Gastroesophageal sphincter (tissue), 3 donors: ENCODE measurements at regions not wholly inside any gene's neighbourhood (a gene's known extent, or its start where the extent isn't known, plus 50 kb on each side); places are given as distances from the start of the nearest gene placed in this dataset.

Source experiments
- EP300 ChIP-seq: sonication (generic); formaldehyde crosslinking; IDR thresholded peaks from one replicate; pipeline ENCODE4 v1.6.1; 2017; ENCODE audit warnings: antibody characterized with exemption, mild to moderate bottlenecking
- POLR2A ChIP-seq, 2 donors: fragments of 450-650 bp; IDR thresholded peaks; one replicate each; pipeline ENCODE4 v1.6.1; 2017; ENCODE audit warnings: antibody characterized with exemption in 2 of 2, mild to moderate bottlenecking in 2 of 2, moderate library complexity in 1 of 2
- POLR2AphosphoS5 ChIP-seq: sonication (generic); formaldehyde crosslinking; IDR thresholded peaks from one replicate; pipeline ENCODE4 v1.6.1; 2017; ENCODE audit warnings: antibody characterized with exemption
- TF ChIP-seq, protein P1 (sequence below), 4 experiments: fragments of 200-600 bp in 2 of 4; fragments of 450-650 bp in 2 of 4; sonication (generic) in 1 of 4; IDR thresholded peaks; one replicate each; pipeline ENCODE4 v1.5.1; 2017 to 2019; ENCODE audit warnings: antibody characterized with exemption in 4 of 4, mild to moderate bottlenecking in 2 of 4, moderate library complexity in 2 of 4

DNA sequence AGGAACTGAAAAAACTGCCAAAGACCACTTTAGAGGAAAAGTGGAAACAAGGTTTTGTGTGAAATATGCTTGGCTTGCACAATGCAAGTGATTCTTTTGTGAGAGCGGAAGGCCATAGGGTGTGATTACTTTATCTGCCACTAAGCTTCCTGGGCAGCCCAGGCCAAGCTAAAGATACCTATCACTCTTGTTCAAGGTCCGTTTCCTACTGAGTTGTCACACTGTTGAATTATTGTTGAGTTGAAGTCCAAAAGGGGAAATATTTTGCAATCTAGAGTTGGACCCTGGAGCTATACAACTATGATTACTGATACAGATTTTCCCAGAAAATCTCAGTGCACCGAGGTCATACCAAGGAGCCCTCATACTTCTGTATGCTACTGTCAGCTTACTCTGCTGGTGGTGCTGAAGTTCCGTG is 72.7 kb upstream of the CTAGE1 start:
- TF ChIP-seq, protein P1, sequence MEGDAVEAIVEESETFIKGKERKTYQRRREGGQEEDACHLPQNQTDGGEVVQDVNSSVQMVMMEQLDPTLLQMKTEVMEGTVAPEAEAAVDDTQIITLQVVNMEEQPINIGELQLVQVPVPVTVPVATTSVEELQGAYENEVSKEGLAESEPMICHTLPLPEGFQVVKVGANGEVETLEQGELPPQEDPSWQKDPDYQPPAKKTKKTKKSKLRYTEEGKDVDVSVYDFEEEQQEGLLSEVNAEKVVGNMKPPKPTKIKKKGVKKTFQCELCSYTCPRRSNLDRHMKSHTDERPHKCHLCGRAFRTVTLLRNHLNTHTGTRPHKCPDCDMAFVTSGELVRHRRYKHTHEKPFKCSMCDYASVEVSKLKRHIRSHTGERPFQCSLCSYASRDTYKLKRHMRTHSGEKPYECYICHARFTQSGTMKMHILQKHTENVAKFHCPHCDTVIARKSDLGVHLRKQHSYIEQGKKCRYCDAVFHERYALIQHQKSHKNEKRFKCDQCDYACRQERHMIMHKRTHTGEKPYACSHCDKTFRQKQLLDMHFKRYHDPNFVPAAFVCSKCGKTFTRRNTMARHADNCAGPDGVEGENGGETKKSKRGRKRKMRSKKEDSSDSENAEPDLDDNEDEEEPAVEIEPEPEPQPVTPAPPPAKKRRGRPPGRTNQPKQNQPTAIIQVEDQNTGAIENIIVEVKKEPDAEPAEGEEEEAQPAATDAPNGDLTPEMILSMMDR (IDR thresholded peaks at IDR 0.05) = no peak
- TF ChIP-seq POLR2A (IDR thresholded peaks at IDR 0.05) = no peak
- TF ChIP-seq EP300 = no peak
- TF ChIP-seq POLR2AphosphoS5 = no peak
